GM12864 (cell line): ENCODE measurements at regions not wholly inside any gene's neighbourhood (a gene's known extent, or its start where the extent isn't known, plus 50 kb on each side); places are given as distances from the start of the nearest gene placed in this dataset.
"Not testable (repeated sequence)": the region's sequence is repeated elsewhere in the genome, so short reads cannot be mapped to it uniquely, and the experiment has no call there.

Source experiments
- DNase-seq: peaks from one replicate; pipeline ENCODE4 v3.0.0-alpha.2; 2011; ENCODE audit warnings: low read depth
- H3K4me3 ChIP-seq: 2 replicates; pipeline ENCODE4 v1.5.1; 2011; ENCODE audit warnings: mild to moderate bottlenecking, low read depth, low read length, control low read depth
- CTCF ChIP-seq: IDR thresholded peaks from 2 replicates; pipeline ENCODE4 v1.5.1; 2011; ENCODE audit warnings: low read depth, mild to moderate bottlenecking, moderate library complexity, low read length, control low read depth, inconsistent platforms; ENCODE audit errors: missing control alignments

GRCh38 chr9:107586493-107586892, 96.9 kb upstream of the KLF4 start:
- no peak for TF ChIP-seq CTCF
- H3K4me3 ChIP-seq = no peak overlapping the region
- DNase-seq = no peak

GRCh38 chr9:107585465-107585864, 95.9 kb upstream of the KLF4 start:
- no peak for TF ChIP-seq CTCF
- no peak for DNase-seq
- H3K4me3 ChIP-seq = no peak overlapping the region

GRCh38 chr9:107584944-107585343, 95.4 kb upstream of the KLF4 start:
- no peak overlapping the region for H3K4me3 ChIP-seq
- no peak for DNase-seq
- TF ChIP-seq CTCF = no peak

- no peak for TF ChIP-seq CTCF
- no peak for DNase-seq
- no peak overlapping the region for H3K4me3 ChIP-seq
These were observed 94.6 kb upstream of the KLF4 start for GRCh38 chr9:107584186-107584585.

GRCh38 chr9:107577140-107577776, 87.7 kb upstream of the KLF4 start:
- H3K4me3 ChIP-seq = no peak overlapping the region
- no peak for DNase-seq
- TF ChIP-seq CTCF = no peak

- no peak for DNase-seq
- H3K4me3 ChIP-seq = no peak overlapping the region
- no peak for TF ChIP-seq CTCF
These were observed 81.6 kb upstream of the KLF4 start for GRCh38 chr9:107571148-107571547.

- H3K4me3 ChIP-seq = no peak overlapping the region
- DNase-seq = no peak
- TF ChIP-seq CTCF = no peak
These were observed 79.6 kb upstream of the KLF4 start for GRCh38 chr9:107569174-107569573.

- H3K4me3 ChIP-seq, DNase-seq: not testable (repeated sequence)
These were observed 78.8 kb upstream of the KLF4 start for GRCh38 chr9:107568406-107568805.
